Endothelial cell of umbilical vein (primary cell): ENCODE measurements at regions not wholly inside any gene's neighbourhood (a gene's known extent, or its start where the extent isn't known, plus 50 kb on each side); places are given as distances from the start of the nearest gene placed in this dataset.

ENCODE experiments used
- BruUV-seq: library from RNA; stranded (reverse); fragments of 400-500 nt; replicated peaks from 2 replicates; lab custom pipeline; 2021; lab: Mats Ljungman, UMichigan
- CTCF ChIA-PET: fragments of 300-600, 350-600 bp; sonication (Branson Sonifier 250); formaldehyde crosslinking; loops from one replicate; lab custom pipeline; 2021; ENCODE audit warnings: antibody characterized with exemption, inconsistent platforms; lab: Charles Lee
- POLR2A ChIA-PET: fragments of 300-600, 350-600 bp; sonication (Branson Sonifier 250); formaldehyde crosslinking; loops from one replicate; lab custom pipeline; 2021; ENCODE audit warnings: antibody characterized with exemption, inconsistent platforms; lab: Charles Lee
- DNase-seq: peaks from one replicate; pipeline ENCODE4 v3.0.0-alpha.2; 2011; ENCODE audit warnings: low read depth, low spot score
- FAIRE-seq: peaks from 2 replicates; lab custom pipeline; 2011; peaks lifted over from hg19 to GRCh38; lab: Jason Lieb, UNC
- H2AFZ ChIP-seq: 2 replicates; pipeline ENCODE4 v1.6.0; 2012; ENCODE audit warnings: low read depth, low read length, control low read depth, inconsistent platforms
- H3K27ac ChIP-seq: 2 replicates; pipeline ENCODE4 v1.5.1; 2011; ENCODE audit warnings: low read depth, mild to moderate bottlenecking, control low read depth, low read length, moderate library complexity; ENCODE audit not compliant: insufficient read depth
- H3K27me3 ChIP-seq, 2 experiments: 2 replicates each; pipeline versions ENCODE4 v1.6.0 to v1.6.1; 2011; ENCODE audit warnings: low read length in 2 of 2, mixed read lengths in 1 of 2; ENCODE audit not compliant: control insufficient read depth in 2 of 2, insufficient read depth in 2 of 2
- H3K36me3 ChIP-seq, 2 experiments: 2 replicates in 1 of 2; 3 replicates in 1 of 2; pipeline ENCODE4 v1.5.1; 2011; ENCODE audit warnings: low read length in 2 of 2, mild to moderate bottlenecking in 1 of 2, moderate library complexity in 1 of 2; ENCODE audit not compliant: control insufficient read depth in 2 of 2, insufficient read depth in 2 of 2; ENCODE audit errors: extremely low read depth in 1 of 2
- H3K4me1 ChIP-seq: 3 replicates; pipeline ENCODE4 v1.5.1; 2011; ENCODE audit warnings: mild to moderate bottlenecking, low read length; ENCODE audit not compliant: control insufficient read depth, insufficient read depth; ENCODE audit errors: extremely low read depth
- H3K4me2 ChIP-seq: 2 replicates; pipeline ENCODE4 v1.6.1; 2011; ENCODE audit warnings: low read length, control low read depth, mixed read lengths; ENCODE audit not compliant: insufficient read depth
- H3K4me3 ChIP-seq, 3 experiments: fragments of 200-600 bp in 1 of 3; sonication (generic), shearing (Covaris generic) in 1 of 3; replicated peaks in 1 of 3; 2 replicates each; pipeline ENCODE4 v1.5.1; 2011 to 2016; ENCODE audit warnings: control low read depth in 3 of 3, low read length in 3 of 3, mild to moderate bottlenecking in 2 of 3, inconsistent platforms in 1 of 3, low read depth in 1 of 3, moderate library complexity in 1 of 3; ENCODE audit not compliant: insufficient read depth in 1 of 3
- H3K79me2 ChIP-seq: 2 replicates; pipeline ENCODE4 v1.6.0; 2012; ENCODE audit warnings: low read length, inconsistent platforms; ENCODE audit not compliant: control insufficient read depth, insufficient read depth
- H3K9ac ChIP-seq: replicated peaks from 2 replicates; pipeline ENCODE3; 2011; ENCODE audit warnings: low read length, control low read depth; ENCODE audit not compliant: insufficient read depth; ENCODE audit errors: extremely low read depth
- H3K9me1 ChIP-seq: replicated peaks from 3 replicates; pipeline ENCODE4 v1.6.0; 2011; ENCODE audit warnings: mild to moderate bottlenecking, low read length; ENCODE audit not compliant: control insufficient read depth, insufficient read depth; ENCODE audit errors: extremely low read depth
- H3K9me3 ChIP-seq: replicated peaks from 2 replicates; pipeline ENCODE4 v1.5.1; 2012; ENCODE audit warnings: low read length, inconsistent platforms; ENCODE audit not compliant: control insufficient read depth, insufficient read depth
- H4K20me1 ChIP-seq: replicated peaks from 2 replicates; pipeline ENCODE3; 2011; ENCODE audit warnings: mild to moderate bottlenecking, low read length; ENCODE audit not compliant: control insufficient read depth, insufficient read depth; ENCODE audit errors: extremely low read depth
- CTCF ChIP-seq, 2 donors: IDR thresholded peaks; 1 replicate in 1 of 2; 2 replicates in 1 of 2; pipeline ENCODE4 v1.5.1; 2011; ENCODE audit warnings: low read length in 2 of 2, mild to moderate bottlenecking in 2 of 2, moderate library complexity in 2 of 2, control low read depth in 1 of 2, inconsistent platforms in 1 of 2, low read depth in 1 of 2; ENCODE audit not compliant: insufficient read depth in 1 of 2; ENCODE audit errors: extremely low read depth in 1 of 2
- EZH2 ChIP-seq: IDR thresholded peaks from 2 replicates; pipeline ENCODE4 v1.6.1; 2012; ENCODE audit warnings: borderline replicate concordance, low read depth, mild to moderate bottlenecking, moderate library complexity, low read length, inconsistent platforms; ENCODE audit not compliant: severe bottlenecking
- FOS ChIP-seq: IDR thresholded peaks from 2 replicates; pipeline ENCODE4 v1.6.1; 2011; ENCODE audit warnings: mild to moderate bottlenecking, low read length, moderate library complexity, borderline replicate concordance; ENCODE audit not compliant: insufficient read depth
- GATA2 ChIP-seq: IDR thresholded peaks from 2 replicates; pipeline ENCODE4 v1.7.0; 2011; ENCODE audit warnings: low read depth, mild to moderate bottlenecking, moderate library complexity, mixed read lengths, low read length; ENCODE audit not compliant: insufficient read length, insufficient read depth
- JUN ChIP-seq: IDR thresholded peaks from 2 replicates; pipeline ENCODE4 v1.6.1; 2011; ENCODE audit warnings: borderline replicate concordance, low read depth; ENCODE audit not compliant: insufficient read length, insufficient read depth
- MAX ChIP-seq: IDR thresholded peaks from 2 replicates; pipeline ENCODE4 v1.6.1; 2011; ENCODE audit not compliant: insufficient read depth, insufficient read length
- MYC ChIP-seq: IDR thresholded peaks from one replicate; pipeline ENCODE4 v1.6.1; 2011; ENCODE audit warnings: mild to moderate bottlenecking, low read depth, low read length
- POLR2A ChIP-seq: IDR thresholded peaks from 2 replicates; pipeline ENCODE4 v1.6.1; 2012; ENCODE audit warnings: low read depth, mild to moderate bottlenecking, control low read depth, low read length
- POLR2AphosphoS5 ChIP-seq: IDR thresholded peaks from 2 replicates; pipeline ENCODE4 v1.6.1; 2012; ENCODE audit warnings: low read depth, mild to moderate bottlenecking, control low read depth, low read length, moderate library complexity; ENCODE audit not compliant: insufficient read depth
- dilution Hi-C: fragments of 300-500 bp; cut with MboI; formaldehyde crosslinking; loops from one replicate; pipeline ENCODE4 v1.15.0; 2019; ENCODE audit warnings: low sequenced_read_pairs; ENCODE audit not compliant: extremely low pct_ligation_motif_present
- intact Hi-C: fragments of 100-400 bp; cut with micrococcal nuclease; formaldehyde crosslinking; loops from one replicate; pipeline ENCODE4 v1.10.0; 2022

GRCh38 chr2:204425821-204426220 is 119.5 kb upstream of the PARD3B start:
- dilution Hi-C loops, result no loop called here
- FAIRE-seq (peak; percentile 73), DNase-seq (peak; percentile 90)
- H2AFZ ChIP-seq, result no peak overlapping the region
- no peak overlapping the region for H3K4me3 ChIP-seq
- ChIA-PET POLR2A (no interaction called here), CTCF (no interaction called here)
- no peaks in the 10 kb centered on the region for H3K9me3 ChIP-seq
- TF ChIP-seq CTCF (IDR thresholded peaks at IDR 0.05; ENCODE audit: extremely low read depth in 1 of 2, insufficient read depth in 1 of 2, low read depth in 1 of 2, low read length in 2 of 2) (no peak), MYC (no peak), GATA2 (peak; percentile 9), MAX (no peak), JUN (no peak)
- H3K79me2 ChIP-seq, result no peaks in the 10 kb centered on the region
- BruUV-seq, result no TSS peak
- no peak overlapping the region for H3K4me2 ChIP-seq
- H3K27ac ChIP-seq, result peak overlapping the region; percentile 48
- no peaks in the 10 kb centered on the region for H3K36me3 ChIP-seq
- intact Hi-C loops, result loop anchor here (1.0 kb wide), 1 partner anchor 26 kb away; no protein-coding TSS in a partner anchor
- H3K9ac ChIP-seq, result no peak overlapping the region
- no peaks in the 10 kb centered on the region for H3K9me1 ChIP-seq
- no peaks in the 10 kb centered on the region for H4K20me1 ChIP-seq
- peaks cover 10% of the 10 kb centered on the region for H3K4me1 ChIP-seq
- no peaks in the 10 kb centered on the region for H3K27me3 ChIP-seq

- no peak overlapping the region for H3K9ac ChIP-seq
- ChIA-PET CTCF (interaction anchor here (1.4 kb wide), 1 partner anchor 15 kb away, joined by 6 read pairs; no protein-coding TSS in a partner anchor), POLR2A (no interaction called here)
- H3K36me3 ChIP-seq, result no peaks in the 10 kb centered on the region
- no peak overlapping the region for H3K27ac ChIP-seq
- H3K4me1 ChIP-seq, result peaks cover 10% of the 10 kb centered on the region
- intact Hi-C loops, result no loop called here
- no peaks in the 10 kb centered on the region for H3K27me3 ChIP-seq
- no peaks in the 10 kb centered on the region for H3K9me1 ChIP-seq
- TF ChIP-seq CTCF (IDR thresholded peaks at IDR 0.05; ENCODE audit: extremely low read depth in 1 of 2, insufficient read depth in 1 of 2, low read depth in 1 of 2, low read length in 2 of 2) (no peak), FOS (no peak), GATA2 (no peak), MYC (no peak), MAX (no peak), EZH2 (no peak), POLR2A (no peak), POLR2AphosphoS5 (no peak), JUN (no peak)
- dilution Hi-C loops, result no loop called here
- no peak overlapping the region for H3K4me3 ChIP-seq
- no peak overlapping the region for H2AFZ ChIP-seq
- no peaks in the 10 kb centered on the region for H3K79me2 ChIP-seq
- no peaks in the 10 kb centered on the region for H3K9me3 ChIP-seq
- FAIRE-seq (no peak), DNase-seq (no peak)
- no peak overlapping the region for H3K4me2 ChIP-seq
- no TSS peak for BruUV-seq
- H4K20me1 ChIP-seq, result no peaks in the 10 kb centered on the region
Measured at GRCh38 chr2:204428675-204429074, 116.6 kb upstream of the PARD3B start.
